ENCODE measurements at regions not wholly inside any gene's neighbourhood (a gene's known extent, or its start where the extent isn't known, plus 50 kb on each side); places are given as distances from the start of the nearest gene placed in this dataset.

- TF ChIP-seq POLR2A (IDR thresholded peaks at IDR 0.05; ENCODE audit: low read length) (no peak), GATA1 (IDR thresholded peaks at IDR 0.05; ENCODE audit: low read depth, low read length) (no peak)
- no peak for DNase-seq
Observed at GRCh38 chr6:122283884-122284283, 115.6 kb upstream of the HSF2 start.

GRCh38 chr6:122284848-122285247, 114.6 kb upstream of the HSF2 start:
- TF ChIP-seq POLR2A (IDR thresholded peaks at IDR 0.05; ENCODE audit: low read length) (no peak), GATA1 (IDR thresholded peaks at IDR 0.05; ENCODE audit: low read depth, low read length) (no peak)
- DNase-seq, result no peak

- no peak for TF ChIP-seq GATA1 (IDR thresholded peaks at IDR 0.05; ENCODE audit: low read depth, low read length)
- TF ChIP-seq POLR2A (IDR thresholded peaks at IDR 0.05; ENCODE audit: low read length), result no peak
- no peak for DNase-seq
Observed at GRCh38 chr6:122285292-122285913, 114.0 kb upstream of the HSF2 start.

- no peak for DNase-seq
- TF ChIP-seq POLR2A (IDR thresholded peaks at IDR 0.05; ENCODE audit: low read length) (no peak), GATA1 (IDR thresholded peaks at IDR 0.05; ENCODE audit: low read depth, low read length) (no peak)
Observed at GRCh38 chr6:122286512-122286911, 112.9 kb upstream of the HSF2 start.

GRCh38 chr6:122289762-122290539, 109.5 kb upstream of the HSF2 start:
- DNase-seq, result no peak
- no peak for TF ChIP-seq POLR2A (IDR thresholded peaks at IDR 0.05; ENCODE audit: low read length)
- TF ChIP-seq GATA1 (IDR thresholded peaks at IDR 0.05; ENCODE audit: low read depth, low read length), result no peak

- no peak for TF ChIP-seq POLR2A (IDR thresholded peaks at IDR 0.05; ENCODE audit: low read length)
- TF ChIP-seq GATA1 (IDR thresholded peaks at IDR 0.05; ENCODE audit: low read depth, low read length), result no peak
- no peak for DNase-seq
Observed at GRCh38 chr6:122297010-122297409, 102.4 kb upstream of the HSF2 start.

- TF ChIP-seq GATA1 (IDR thresholded peaks at IDR 0.05; ENCODE audit: low read depth, low read length) (no peak), POLR2A (IDR thresholded peaks at IDR 0.05; ENCODE audit: low read length) (no peak)
- no peak for DNase-seq
Observed at GRCh38 chr6:122302067-122302466, 97.4 kb upstream of the HSF2 start.

- TF ChIP-seq POLR2A (IDR thresholded peaks at IDR 0.05; ENCODE audit: low read length) (no peak), GATA1 (IDR thresholded peaks at IDR 0.05; ENCODE audit: low read depth, low read length) (no peak)
- no peak for DNase-seq
Observed at GRCh38 chr6:122307577-122307976, 91.9 kb upstream of the HSF2 start.

GRCh38 chr6:122308074-122308473, 91.4 kb upstream of the HSF2 start:
- DNase-seq, result no peak

GRCh38 chr6:122315842-122316241, 83.6 kb upstream of the HSF2 start:
- DNase-seq, result no peak

More at GRCh38 chr6:122308074-122308473, 91.4 kb upstream of the HSF2 start:
- TF ChIP-seq POLR2A (IDR thresholded peaks at IDR 0.05; ENCODE audit: low read length), result no peak
- no peak for TF ChIP-seq GATA1 (IDR thresholded peaks at IDR 0.05; ENCODE audit: low read depth, low read length)

GRCh38 chr6:122322824-122323223, 76.6 kb upstream of the HSF2 start:
- no peak for TF ChIP-seq POLR2A (IDR thresholded peaks at IDR 0.05; ENCODE audit: low read length)
- TF ChIP-seq GATA1 (IDR thresholded peaks at IDR 0.05; ENCODE audit: low read depth, low read length), result no peak
- no peak for DNase-seq

More at GRCh38 chr6:122315842-122316241, 83.6 kb upstream of the HSF2 start:
- TF ChIP-seq POLR2A (IDR thresholded peaks at IDR 0.05; ENCODE audit: low read length), result no peak
- no peak for TF ChIP-seq GATA1 (IDR thresholded peaks at IDR 0.05; ENCODE audit: low read depth, low read length)

- DNase-seq, result no peak
- TF ChIP-seq POLR2A (IDR thresholded peaks at IDR 0.05; ENCODE audit: low read length) (no peak), GATA1 (IDR thresholded peaks at IDR 0.05; ENCODE audit: low read depth, low read length) (no peak)
Observed at GRCh38 chr6:122323361-122323760, 76.1 kb upstream of the HSF2 start.

- no peak for DNase-seq
- TF ChIP-seq GATA1 (IDR thresholded peaks at IDR 0.05; ENCODE audit: low read depth, low read length) (no peak), POLR2A (IDR thresholded peaks at IDR 0.05; ENCODE audit: low read length) (no peak)
Observed at GRCh38 chr6:122330315-122330714, 69.1 kb upstream of the HSF2 start.

- no peak for DNase-seq
- no peak for TF ChIP-seq POLR2A (IDR thresholded peaks at IDR 0.05; ENCODE audit: low read length)
- no peak for TF ChIP-seq GATA1 (IDR thresholded peaks at IDR 0.05; ENCODE audit: low read depth, low read length)
Observed at GRCh38 chr6:122337645-122338044, 61.8 kb upstream of the HSF2 start.

- TF ChIP-seq POLR2A (IDR thresholded peaks at IDR 0.05; ENCODE audit: low read length), result no peak
- TF ChIP-seq GATA1 (IDR thresholded peaks at IDR 0.05; ENCODE audit: low read depth, low read length), result no peak
- DNase-seq, result no peak
Observed at GRCh38 chr6:122339661-122340060, 59.8 kb upstream of the HSF2 start.

All from erythroblast (primary cell).